ENCODE measurements at regions not wholly inside any gene's neighbourhood (a gene's known extent, or its start where the extent isn't known, plus 50 kb on each side); places are given as distances from the start of the nearest gene placed in this dataset.

- no peak for TF ChIP-seq CTCF (IDR thresholded peaks at IDR 0.05)
- no peak for TF ChIP-seq POLR2A (IDR thresholded peaks at IDR 0.05)
Measured at GRCh38 chr11:121801781-121802180, 314.2 kb downstream of the BLID start.

All from adrenal gland (tissue), 5 donors.